Fibroblast of mammary gland (primary cell): ENCODE measurements at regions not wholly inside any gene's neighbourhood (a gene's known extent, or its start where the extent isn't known, plus 50 kb on each side); places are given as distances from the start of the nearest gene placed in this dataset.
A peak's percentile ranks its signal among the peaks of the same experiment; 100 is the strongest.
"Not testable (repeated sequence)": the region's sequence is repeated elsewhere in the genome, so short reads cannot be mapped to it uniquely, and the experiment has no call there.

Experiments
- DNase-seq: peaks from one replicate; pipeline ENCODE4 v3.0.0-alpha.2; 2010; ENCODE audit warnings: low read depth
- H3K4me3 ChIP-seq: 2 replicates; pipeline ENCODE4 v1.5.1; 2011; ENCODE audit warnings: low read depth, mild to moderate bottlenecking, low read length, moderate library complexity; ENCODE audit not compliant: control insufficient read depth
- TF ChIP-seq, protein P1 (sequence below): conservative IDR thresholded peaks from 2 replicates; pipeline ENCODE4 v1.5.1; 2011; ENCODE audit warnings: low read depth, low read length, inconsistent platforms; ENCODE audit not compliant: control insufficient read depth, insufficient read depth

DNA sequence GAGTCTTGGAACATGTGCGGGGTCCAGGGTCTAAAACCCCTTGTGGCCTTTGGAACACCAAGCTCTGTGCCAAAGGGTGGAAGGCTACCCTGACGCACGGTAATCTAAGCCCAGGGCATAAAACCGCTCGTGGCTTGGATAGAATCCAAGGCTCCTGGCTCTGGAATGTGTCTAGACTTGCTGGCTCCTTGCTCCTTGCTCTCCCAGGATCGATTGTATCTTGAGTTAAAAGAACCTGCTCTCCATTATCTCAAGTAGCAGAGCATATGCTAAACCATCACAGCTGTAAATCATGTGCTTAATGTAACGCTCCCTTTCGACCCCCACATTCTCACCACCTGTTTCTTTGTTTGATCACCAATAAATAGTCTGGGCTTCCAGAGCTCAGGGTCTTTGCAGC, 50.3 kb downstream of the TLCD4 start:
- DNase-seq = peak; percentile 8

DNA sequence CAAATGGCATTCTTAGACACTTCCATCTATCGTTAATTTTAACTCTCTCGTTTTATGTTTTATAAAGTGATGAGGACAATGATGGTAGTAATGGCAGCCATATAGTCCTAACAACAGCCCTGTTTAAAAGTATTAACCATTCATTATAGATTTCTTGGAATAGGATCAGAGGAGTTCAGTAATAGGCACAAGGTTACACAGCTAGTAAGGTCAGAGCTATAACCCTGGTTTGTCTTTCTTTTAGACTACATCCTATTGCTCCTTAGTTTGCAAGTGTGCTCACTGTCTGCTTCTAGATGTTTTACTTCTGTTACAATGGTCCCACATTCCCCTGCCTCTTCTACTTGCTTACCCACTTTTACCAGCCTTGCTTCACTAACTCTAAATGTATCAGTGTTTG, 50.9 kb downstream of the TLCD4 start:
- no peak overlapping the region for H3K4me3 ChIP-seq
- no peak for DNase-seq
- TF ChIP-seq, protein P1, sequence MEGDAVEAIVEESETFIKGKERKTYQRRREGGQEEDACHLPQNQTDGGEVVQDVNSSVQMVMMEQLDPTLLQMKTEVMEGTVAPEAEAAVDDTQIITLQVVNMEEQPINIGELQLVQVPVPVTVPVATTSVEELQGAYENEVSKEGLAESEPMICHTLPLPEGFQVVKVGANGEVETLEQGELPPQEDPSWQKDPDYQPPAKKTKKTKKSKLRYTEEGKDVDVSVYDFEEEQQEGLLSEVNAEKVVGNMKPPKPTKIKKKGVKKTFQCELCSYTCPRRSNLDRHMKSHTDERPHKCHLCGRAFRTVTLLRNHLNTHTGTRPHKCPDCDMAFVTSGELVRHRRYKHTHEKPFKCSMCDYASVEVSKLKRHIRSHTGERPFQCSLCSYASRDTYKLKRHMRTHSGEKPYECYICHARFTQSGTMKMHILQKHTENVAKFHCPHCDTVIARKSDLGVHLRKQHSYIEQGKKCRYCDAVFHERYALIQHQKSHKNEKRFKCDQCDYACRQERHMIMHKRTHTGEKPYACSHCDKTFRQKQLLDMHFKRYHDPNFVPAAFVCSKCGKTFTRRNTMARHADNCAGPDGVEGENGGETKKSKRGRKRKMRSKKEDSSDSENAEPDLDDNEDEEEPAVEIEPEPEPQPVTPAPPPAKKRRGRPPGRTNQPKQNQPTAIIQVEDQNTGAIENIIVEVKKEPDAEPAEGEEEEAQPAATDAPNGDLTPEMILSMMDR = no peak

More for the DNA sequence above, 50.3 kb downstream of the TLCD4 start:
- not testable (repeated sequence) for H3K4me3 ChIP-seq

DNA sequence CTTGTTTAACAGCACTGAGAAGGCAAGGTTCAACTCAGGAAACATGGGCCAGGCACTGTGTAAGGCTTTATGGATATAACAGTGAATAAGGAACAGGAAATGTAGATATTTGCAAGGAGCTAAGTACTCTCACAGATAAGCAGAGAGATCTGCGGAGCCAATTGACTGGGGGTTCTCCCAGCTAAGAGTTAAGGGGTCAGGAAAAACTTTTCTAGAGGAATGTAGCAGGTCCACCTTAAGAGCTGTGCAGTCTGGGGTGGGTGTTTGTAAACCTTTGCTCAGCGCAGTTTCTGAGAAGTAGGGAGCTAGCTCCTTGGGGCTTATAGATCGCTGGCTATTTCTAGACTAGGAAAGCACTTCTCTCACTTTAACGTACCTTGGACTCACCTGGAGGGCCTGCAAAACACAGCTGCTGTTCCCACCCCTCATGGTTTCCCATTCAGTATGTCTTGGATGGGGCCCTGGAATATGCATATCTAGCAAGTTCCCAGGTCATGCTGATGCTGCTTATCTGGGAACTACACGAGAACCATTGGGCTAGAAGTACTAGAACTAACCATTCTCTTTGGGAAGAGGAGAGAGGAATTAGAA, 51.7 kb downstream of the TLCD4 start:
- no peak overlapping the region for H3K4me3 ChIP-seq
- DNase-seq = no peak
- TF ChIP-seq, protein P1 = no peak

DNA sequence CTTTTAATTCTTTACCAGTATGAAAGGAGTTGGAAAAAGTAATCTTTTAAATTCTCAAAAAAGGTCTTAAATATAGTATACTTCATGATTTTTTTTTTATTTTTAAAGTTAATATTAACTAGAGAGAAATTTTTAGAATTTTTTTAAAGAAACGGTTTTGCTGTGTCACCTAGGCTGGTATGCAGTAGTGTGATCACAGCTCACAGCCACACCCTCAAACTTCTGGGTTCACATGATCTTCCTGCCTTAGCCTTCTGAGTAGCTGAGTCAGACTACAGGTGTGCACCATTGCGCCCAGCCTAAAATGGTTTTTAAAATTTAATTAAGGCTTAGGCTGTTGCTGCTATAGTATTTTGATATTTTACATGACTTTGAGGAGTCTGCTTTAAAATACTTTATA, 52.4 kb downstream of the TLCD4 start:
- TF ChIP-seq, protein P1 = no peak
- DNase-seq = no peak
- H3K4me3 ChIP-seq = no peak overlapping the region

DNA sequence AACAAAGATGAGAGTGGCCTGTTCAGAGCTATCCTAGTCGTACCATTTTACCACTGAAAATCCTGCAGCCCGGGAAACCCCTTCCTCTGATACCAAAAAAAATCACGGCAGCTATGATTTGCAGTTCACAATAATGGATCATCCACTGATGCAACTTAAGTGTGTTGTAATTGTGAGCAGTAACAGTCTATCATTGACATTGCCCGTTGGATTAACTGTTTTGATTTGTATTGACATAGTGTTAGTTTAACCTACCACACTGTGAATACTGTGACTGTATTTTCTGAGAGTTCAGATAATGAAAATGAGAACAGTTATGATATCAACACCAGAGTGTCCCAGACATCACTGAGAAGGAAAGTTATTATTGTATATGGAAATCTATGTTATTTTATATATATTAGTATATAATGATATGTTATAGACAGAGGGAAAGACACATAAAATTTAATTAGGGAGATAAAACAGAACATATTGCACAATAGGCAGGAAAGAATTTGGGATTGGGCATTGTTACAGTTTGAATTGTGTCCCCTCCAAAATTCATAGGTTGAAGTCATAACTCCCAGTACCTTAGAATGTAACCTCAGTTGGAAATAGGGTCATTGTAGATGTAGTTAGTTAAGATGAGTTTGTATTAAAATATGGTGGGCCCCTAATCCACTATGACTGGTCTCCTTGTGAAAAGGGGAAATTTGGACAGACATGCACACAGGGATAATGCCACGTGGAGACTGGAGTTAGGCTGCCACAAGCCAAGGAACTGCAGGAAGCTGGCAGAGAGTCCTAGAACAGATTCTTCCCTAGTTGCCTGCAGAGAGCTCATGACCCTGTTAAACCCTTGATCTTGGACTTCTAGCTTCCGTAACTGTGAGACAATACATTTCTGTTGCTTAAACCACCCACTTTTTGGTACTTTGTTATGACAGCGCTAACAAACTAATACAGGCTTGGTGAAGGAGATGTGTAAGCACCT, 54.4 kb downstream of the TLCD4 start:
- DNase-seq = no peak
- no peak overlapping the region for H3K4me3 ChIP-seq
- TF ChIP-seq, protein P1 = no peak

DNA sequence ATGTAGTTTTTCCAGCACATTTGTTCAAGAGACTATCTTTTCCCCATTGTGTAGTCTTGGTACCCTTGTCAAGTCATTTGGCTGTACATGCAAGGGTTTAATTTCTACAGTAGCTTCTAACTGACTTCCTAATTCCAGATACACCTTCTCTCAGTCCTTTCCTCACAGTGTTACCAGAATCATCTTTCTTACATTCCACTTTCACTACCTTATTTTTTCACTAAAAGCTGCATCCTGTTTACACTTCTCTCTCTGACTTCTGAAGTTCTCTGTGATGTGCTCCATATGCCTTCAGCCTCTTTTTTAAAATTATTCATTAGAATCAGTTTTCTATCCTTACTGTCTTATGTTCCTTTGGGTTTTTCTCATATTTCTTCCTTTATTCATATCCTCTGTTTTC, 57.1 kb upstream of the RWDD3 start:
- TF ChIP-seq, protein P1 = no peak
- H3K4me3 ChIP-seq = no peak overlapping the region
- no peak for DNase-seq
